Glutamatergic neuron (in vitro differentiated cells): ENCODE measurements at regions not wholly inside any gene's neighbourhood (a gene's known extent, or its start where the extent isn't known, plus 50 kb on each side); places are given as distances from the start of the nearest gene placed in this dataset.
"Not testable (repeated sequence)": the region's sequence is repeated elsewhere in the genome, so short reads cannot be mapped to it uniquely, and the experiment has no call there.

ENCODE experiments used
- DNase-seq: peaks from one replicate; pipeline ENCODE4 v3.0.0; 2022
- H3K27ac Mint-ChIP-seq: one replicate; pipeline ENCODE4 v1.8.0; 2020; ENCODE audit warnings: mild to moderate bottlenecking, mixed read lengths, inconsistent platforms; ENCODE audit not compliant: unreplicated experiment
- H3K27me3 Mint-ChIP-seq: one replicate; pipeline ENCODE4 v1.8.0; 2020; ENCODE audit warnings: mild to moderate bottlenecking, moderate library complexity, mixed read lengths, inconsistent platforms; ENCODE audit not compliant: unreplicated experiment
- H3K36me3 Mint-ChIP-seq: one replicate; pipeline ENCODE4 v1.8.0; 2020; ENCODE audit warnings: mild to moderate bottlenecking, mixed read lengths, inconsistent platforms; ENCODE audit not compliant: unreplicated experiment
- H3K4me1 Mint-ChIP-seq: one replicate; pipeline ENCODE4 v1.8.0; 2020; ENCODE audit warnings: mild to moderate bottlenecking, low read depth, mixed read lengths, inconsistent platforms; ENCODE audit not compliant: unreplicated experiment
- H3K4me3 Mint-ChIP-seq: one replicate; pipeline ENCODE4 v1.8.0; 2020; ENCODE audit warnings: mild to moderate bottlenecking, mixed read lengths, inconsistent platforms; ENCODE audit not compliant: unreplicated experiment
- H3K9me3 Mint-ChIP-seq: one replicate; pipeline ENCODE4 v1.8.0; 2020; ENCODE audit warnings: mild to moderate bottlenecking, moderate library complexity, mixed read lengths, inconsistent platforms; ENCODE audit not compliant: unreplicated experiment
- CTCF ChIP-seq: fragments of 200-600 bp; sonication (generic); IDR thresholded peaks from one replicate; pipeline ENCODE4 v1.5.0; 2021; ENCODE audit not compliant: partially characterized antibody, unreplicated experiment

- Mint-ChIP-seq H3K27me3 (peaks cover 2% of the 10 kb centered on the region), H3K4me1 (no peaks in the 10 kb centered on the region), H3K4me3 (no peak overlapping the region), H3K9me3 (peaks cover 9% of the 10 kb centered on the region), H3K36me3 (peaks cover 9% of the 10 kb centered on the region), H3K27ac (no peak overlapping the region)
- TF ChIP-seq CTCF = no peak
- DNase-seq = no peak
Observed at GRCh38 chr2:62627667-62628066, 77.8 kb upstream of the EHBP1 start.

GRCh38 chr2:62624855-62625254, 80.7 kb upstream of the EHBP1 start:
- Mint-ChIP-seq H3K36me3 (no peaks in the 10 kb centered on the region), H3K27me3 (no peaks in the 10 kb centered on the region), H3K27ac (no peak overlapping the region), H3K4me1 (no peaks in the 10 kb centered on the region), H3K9me3 (peaks cover 3% of the 10 kb centered on the region), H3K4me3 (no peak overlapping the region)
- DNase-seq = no peak
- TF ChIP-seq CTCF = no peak

GRCh38 chr2:62616486-62616885, 89.0 kb upstream of the EHBP1 start:
- not testable (repeated sequence) for H3K4me1 Mint-ChIP-seq, DNase-seq, H3K9me3 Mint-ChIP-seq

GRCh38 chr2:62611854-62612253, 93.7 kb upstream of the EHBP1 start:
- H3K9me3 Mint-ChIP-seq = no peaks in the 10 kb centered on the region
- no peak for TF ChIP-seq CTCF
- H3K36me3 Mint-ChIP-seq = no peaks in the 10 kb centered on the region
- DNase-seq = no peak
- H3K4me3 Mint-ChIP-seq = no peak overlapping the region
- no peaks in the 10 kb centered on the region for H3K27me3 Mint-ChIP-seq
- no peaks in the 10 kb centered on the region for H3K4me1 Mint-ChIP-seq
- H3K27ac Mint-ChIP-seq = no peak overlapping the region

More at GRCh38 chr2:62616486-62616885, 89.0 kb upstream of the EHBP1 start:
- not testable (repeated sequence) for H3K27ac Mint-ChIP-seq, H3K4me3 Mint-ChIP-seq, H3K27me3 Mint-ChIP-seq, H3K36me3 Mint-ChIP-seq

- H3K4me1 Mint-ChIP-seq, H3K36me3 Mint-ChIP-seq, H3K27me3 Mint-ChIP-seq, H3K27ac Mint-ChIP-seq, DNase-seq, H3K4me3 Mint-ChIP-seq, H3K9me3 Mint-ChIP-seq: not testable (repeated sequence)
Observed at GRCh38 chr2:62605471-62605870, 99.5 kb upstream of the TMEM17 start.

GRCh38 chr2:62604336-62604735, 98.3 kb upstream of the TMEM17 start:
- Mint-ChIP-seq H3K27ac (no peak overlapping the region), H3K27me3 (no peaks in the 10 kb centered on the region), H3K4me1 (no peaks in the 10 kb centered on the region), H3K9me3 (peaks cover 3% of the 10 kb centered on the region), H3K4me3 (no peak overlapping the region), H3K36me3 (peaks cover 8% of the 10 kb centered on the region)
- no peak for TF ChIP-seq CTCF
- no peak for DNase-seq
